ENCODE measurements at regions not wholly inside any gene's neighbourhood (a gene's known extent, or its start where the extent isn't known, plus 50 kb on each side); places are given as distances from the start of the nearest gene placed in this dataset.

DNA sequence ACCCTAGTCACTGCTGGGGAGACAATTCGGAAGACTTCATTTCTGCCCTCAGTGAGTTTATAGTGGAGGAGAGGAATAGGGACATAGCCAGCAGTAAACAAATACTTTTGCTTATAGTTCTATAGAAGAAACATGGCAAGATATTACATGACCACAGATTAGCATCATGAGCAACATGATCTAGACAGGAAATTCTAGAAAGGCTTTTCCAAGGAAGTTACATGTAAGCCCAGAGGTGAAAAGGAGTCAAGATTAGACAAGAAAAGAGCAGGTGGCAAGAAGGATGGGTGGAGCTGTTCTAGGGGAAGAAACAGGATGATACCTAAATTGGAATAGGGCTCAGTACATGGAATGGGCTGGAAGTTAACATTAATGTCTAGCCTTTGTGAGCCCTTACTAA, 82.8 kb upstream of the MYO10 start:
- DNase-seq (ENCODE audit: low spot score) = no peak
- Histone ChIP-seq H3K4me2 (ENCODE audit: low read length) (no peak overlapping the region), H3K27ac (ENCODE audit: low read depth, low read length, poor library complexity, severe bottlenecking) (no peak overlapping the region), H4K20me1 (ENCODE audit: insufficient read depth, low read length) (no peaks in the 10 kb centered on the region), H3K4me1 (ENCODE audit: insufficient read depth, low read length, poor library complexity, severe bottlenecking) (no peaks in the 10 kb centered on the region), H2AFZ (ENCODE audit: low read length) (no peak overlapping the region), H3K9me3 (ENCODE audit: low read length) (no peaks in the 10 kb centered on the region), H3K79me2 (ENCODE audit: insufficient read depth, low read depth, low read length) (no peaks in the 10 kb centered on the region), H3K9me2 (ENCODE audit: insufficient read depth, low read length) (no peaks in the 10 kb centered on the region), H3K4me3 (ENCODE audit: low read depth, low read length, poor library complexity, severe bottlenecking) (no peak overlapping the region), H3K36me3 (ENCODE audit: insufficient read depth, low read length) (no peaks in the 10 kb centered on the region)
- BruUV-seq (replicated peaks) = no TSS peak
- intact Hi-C loops (cut with micrococcal nuclease; ENCODE audit: unreplicated experiment) = no loop called here
- ChIA-PET POLR2A (interaction anchor here (0.7 kb wide), 1 partner anchor 15 kb away, joined by 3 read pairs; no protein-coding TSS in a partner anchor), CTCF (ENCODE audit: unreplicated experiment) (no interaction called here)
- no peak for TF ChIP-seq EZH2phosphoT487 (IDR thresholded peaks at IDR 0.05; ENCODE audit: borderline replicate concordance, low read depth, low read length)
- TF ChIP-seq, protein P1, sequence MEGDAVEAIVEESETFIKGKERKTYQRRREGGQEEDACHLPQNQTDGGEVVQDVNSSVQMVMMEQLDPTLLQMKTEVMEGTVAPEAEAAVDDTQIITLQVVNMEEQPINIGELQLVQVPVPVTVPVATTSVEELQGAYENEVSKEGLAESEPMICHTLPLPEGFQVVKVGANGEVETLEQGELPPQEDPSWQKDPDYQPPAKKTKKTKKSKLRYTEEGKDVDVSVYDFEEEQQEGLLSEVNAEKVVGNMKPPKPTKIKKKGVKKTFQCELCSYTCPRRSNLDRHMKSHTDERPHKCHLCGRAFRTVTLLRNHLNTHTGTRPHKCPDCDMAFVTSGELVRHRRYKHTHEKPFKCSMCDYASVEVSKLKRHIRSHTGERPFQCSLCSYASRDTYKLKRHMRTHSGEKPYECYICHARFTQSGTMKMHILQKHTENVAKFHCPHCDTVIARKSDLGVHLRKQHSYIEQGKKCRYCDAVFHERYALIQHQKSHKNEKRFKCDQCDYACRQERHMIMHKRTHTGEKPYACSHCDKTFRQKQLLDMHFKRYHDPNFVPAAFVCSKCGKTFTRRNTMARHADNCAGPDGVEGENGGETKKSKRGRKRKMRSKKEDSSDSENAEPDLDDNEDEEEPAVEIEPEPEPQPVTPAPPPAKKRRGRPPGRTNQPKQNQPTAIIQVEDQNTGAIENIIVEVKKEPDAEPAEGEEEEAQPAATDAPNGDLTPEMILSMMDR (conservative IDR thresholded peaks at IDR 0.05; ENCODE audit: low read length) = no peak

DNA sequence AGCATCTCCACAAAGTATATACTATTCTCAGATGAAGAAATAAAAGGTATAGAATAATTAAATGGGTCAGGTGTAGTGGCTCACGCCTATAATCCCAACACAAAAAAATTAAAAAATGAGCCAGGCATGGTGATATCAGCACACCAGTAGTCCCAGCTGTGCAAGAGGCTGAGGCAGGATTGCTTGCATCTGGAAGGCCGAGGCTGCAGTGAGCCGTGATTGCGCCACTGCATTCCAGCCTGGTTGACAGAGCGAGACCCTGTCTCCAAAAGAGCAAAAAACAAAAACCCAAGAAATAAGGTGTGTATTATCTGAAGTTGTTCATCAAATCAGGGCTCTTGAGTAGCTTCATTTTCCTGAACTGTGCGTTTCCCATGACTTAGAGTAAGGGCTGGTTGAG, 83.2 kb upstream of the MYO10 start:
- intact Hi-C loops (cut with micrococcal nuclease; ENCODE audit: unreplicated experiment) = no loop called here
- H3K4me2 ChIP-seq (ENCODE audit: low read length) = no peak overlapping the region
- no peaks in the 10 kb centered on the region for H3K4me1 ChIP-seq (ENCODE audit: insufficient read depth, low read length, poor library complexity, severe bottlenecking)
- BruUV-seq (replicated peaks) = no TSS peak
- H3K79me2 ChIP-seq (ENCODE audit: insufficient read depth, low read depth, low read length) = no peaks in the 10 kb centered on the region
- CTCF ChIA-PET (ENCODE audit: unreplicated experiment) = no interaction called here
- no peak for DNase-seq (ENCODE audit: low spot score)
- no peaks in the 10 kb centered on the region for H3K9me2 ChIP-seq (ENCODE audit: insufficient read depth, low read length)
- no peaks in the 10 kb centered on the region for H4K20me1 ChIP-seq (ENCODE audit: insufficient read depth, low read length)
- H3K36me3 ChIP-seq (ENCODE audit: insufficient read depth, low read length) = no peaks in the 10 kb centered on the region
- no peak overlapping the region for H3K4me3 ChIP-seq (ENCODE audit: low read depth, low read length, poor library complexity, severe bottlenecking)
- TF ChIP-seq, protein P1 (conservative IDR thresholded peaks at IDR 0.05; ENCODE audit: low read length) = no peak
- TF ChIP-seq EZH2phosphoT487 (IDR thresholded peaks at IDR 0.05; ENCODE audit: borderline replicate concordance, low read depth, low read length) = no peak
- H3K9me3 ChIP-seq (ENCODE audit: low read length) = no peaks in the 10 kb centered on the region
- POLR2A ChIA-PET = no interaction called here
- H3K27ac ChIP-seq (ENCODE audit: low read depth, low read length, poor library complexity, severe bottlenecking) = no peak overlapping the region
- no peak overlapping the region for H2AFZ ChIP-seq (ENCODE audit: low read length)

DNA sequence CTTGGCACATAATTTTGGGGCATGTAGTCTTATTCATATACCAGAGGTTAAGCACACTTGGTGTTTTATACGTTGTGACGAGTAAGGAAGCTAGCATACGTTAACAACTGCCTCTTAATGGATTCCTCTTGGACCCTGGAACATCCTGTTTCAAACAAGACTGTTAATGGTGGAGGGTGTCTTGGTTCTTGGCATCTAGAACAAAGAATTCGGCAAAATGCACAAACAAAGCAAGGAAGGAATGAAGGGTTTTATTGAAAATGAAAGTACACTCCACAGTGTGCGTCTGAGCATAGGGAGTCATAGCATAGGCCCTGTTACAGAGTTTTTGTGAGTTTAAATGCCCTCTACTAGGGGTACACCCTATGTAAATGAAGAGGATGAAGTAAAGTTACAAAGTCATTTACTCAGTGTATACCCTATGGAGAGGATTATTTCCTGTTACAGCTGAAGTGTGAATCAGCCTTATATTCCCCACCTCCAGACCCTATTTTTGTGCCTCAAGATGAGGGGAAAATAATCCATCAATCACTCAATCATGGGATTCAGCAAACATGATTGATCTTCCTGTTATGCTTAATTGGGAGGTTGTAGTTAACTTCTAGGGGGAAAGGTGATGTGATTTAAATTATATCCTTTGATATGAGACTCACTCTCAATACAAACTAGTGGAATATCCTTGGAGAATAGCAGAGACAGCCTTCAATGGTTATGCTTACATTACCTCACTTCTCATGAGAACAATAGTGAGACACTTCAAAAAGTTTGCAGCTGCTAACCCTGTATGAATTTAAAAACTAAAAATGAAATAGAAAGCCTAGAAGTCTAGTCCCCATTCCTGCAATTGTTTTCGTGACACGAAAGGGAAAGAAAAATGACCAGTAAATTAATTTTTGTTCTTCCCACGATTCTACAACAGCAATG, 84.9 kb upstream of the MYO10 start:
- no peaks in the 10 kb centered on the region for H4K20me1 ChIP-seq (ENCODE audit: insufficient read depth, low read length)
- H3K36me3 ChIP-seq (ENCODE audit: insufficient read depth, low read length) = no peaks in the 10 kb centered on the region
- H3K9me3 ChIP-seq (ENCODE audit: low read length) = no peaks in the 10 kb centered on the region
- no peak for DNase-seq (ENCODE audit: low spot score)
- no peak overlapping the region for H3K4me3 ChIP-seq (ENCODE audit: low read depth, low read length, poor library complexity, severe bottlenecking)
- H3K9me2 ChIP-seq (ENCODE audit: insufficient read depth, low read length) = no peaks in the 10 kb centered on the region
- H3K4me1 ChIP-seq (ENCODE audit: insufficient read depth, low read length, poor library complexity, severe bottlenecking) = no peaks in the 10 kb centered on the region
- CTCF ChIA-PET (ENCODE audit: unreplicated experiment) = no interaction called here
- no peaks in the 10 kb centered on the region for H3K79me2 ChIP-seq (ENCODE audit: insufficient read depth, low read depth, low read length)
- POLR2A ChIA-PET = no interaction called here
- TF ChIP-seq EZH2phosphoT487 (IDR thresholded peaks at IDR 0.05; ENCODE audit: borderline replicate concordance, low read depth, low read length) = no peak
- no peak overlapping the region for H3K4me2 ChIP-seq (ENCODE audit: low read length)
- no peak overlapping the region for H3K27ac ChIP-seq (ENCODE audit: low read depth, low read length, poor library complexity, severe bottlenecking)
- no TSS peak for BruUV-seq (replicated peaks)
- intact Hi-C loops (cut with micrococcal nuclease; ENCODE audit: unreplicated experiment) = no loop called here
- H2AFZ ChIP-seq (ENCODE audit: low read length) = no peak overlapping the region

Data from OCI-LY7 (cell line).